Spleen (tissue), 11 donors: ENCODE measurements at regions not wholly inside any gene's neighbourhood (a gene's known extent, or its start where the extent isn't known, plus 50 kb on each side); places are given as distances from the start of the nearest gene placed in this dataset.

Source experiments
- DNase-seq: peaks from one replicate; pipeline ENCODE4 v3.0.0-alpha.2; 2020
- H3K27ac ChIP-seq, 8 donors: fragments of 200-600 bp; sonication (generic) in 7 of 8; 1 replicate in 4 of 8; 2 replicates in 4 of 8; pipeline versions ENCODE4 v1.5.0 to v1.8.0; 2016 to 2021; ENCODE audit warnings: inconsistent platforms in 4 of 8, mild to moderate bottlenecking in 4 of 8, moderate library complexity in 1 of 8
- H3K27me3 ChIP-seq, 7 donors: fragments of 200-600 bp; sonication (generic) in 6 of 7; replicated peaks in 1 of 7; 1 replicate in 4 of 7; 2 replicates in 3 of 7; pipeline versions ENCODE4 v1.5.0 to v1.8.0; 2016 to 2021; ENCODE audit warnings: inconsistent platforms in 3 of 7, mild to moderate bottlenecking in 1 of 7
- H3K36me3 ChIP-seq, 6 donors: fragments of 200-600 bp; sonication (generic) in 5 of 6; 1 replicate in 4 of 6; 2 replicates in 2 of 6; pipeline versions ENCODE4 v1.5.0 to v1.8.0; 2016 to 2021; ENCODE audit warnings: inconsistent platforms in 2 of 6
- H3K4me1 ChIP-seq, 6 donors: fragments of 200-600 bp; sonication (generic) in 5 of 6; 1 replicate in 3 of 6; 2 replicates in 3 of 6; pipeline versions ENCODE4 v1.5.0 to v1.8.0; 2016 to 2021; ENCODE audit warnings: inconsistent platforms in 3 of 6
- H3K4me3 ChIP-seq, 8 donors: fragments of 200-600 bp; sonication (generic) in 7 of 8; 1 replicate in 4 of 8; 2 replicates in 4 of 8; pipeline versions ENCODE4 v1.5.0 to v1.8.0; 2016 to 2021; ENCODE audit warnings: inconsistent platforms in 4 of 8, mild to moderate bottlenecking in 4 of 8, moderate library complexity in 2 of 8
- H3K9me3 ChIP-seq, 8 donors: fragments of 200-600 bp; sonication (generic) in 7 of 8; 1 replicate in 4 of 8; 2 replicates in 4 of 8; pipeline versions ENCODE4 v1.5.0 to v1.8.0; 2016 to 2021; ENCODE audit warnings: inconsistent platforms in 4 of 8
- CTCF ChIP-seq, 11 experiments: fragments of 200-600 bp in 7 of 11; fragments of 450-650 bp in 4 of 11; sonication (generic) in 4 of 11; IDR thresholded peaks in 8 of 11; conservative IDR thresholded peaks in 3 of 11; 1 replicate in 7 of 11; 2 replicates in 4 of 11; pipeline versions ENCODE4 v1.4.0 to v1.8.0; 2016 to 2021; ENCODE audit warnings: antibody characterized with exemption in 11 of 11, inconsistent platforms in 4 of 11, mild to moderate bottlenecking in 1 of 11
- POLR2A ChIP-seq, 3 donors: fragments of 450-650 bp; IDR thresholded peaks; one replicate each; pipeline ENCODE4 v1.5.1; 2017; ENCODE audit warnings: antibody characterized with exemption in 3 of 3, mild to moderate bottlenecking in 1 of 3
- POLR2AphosphoS5 ChIP-seq, 3 donors: sonication (generic); formaldehyde crosslinking; IDR thresholded peaks; one replicate each; pipeline ENCODE4 v1.5.1; 2017; ENCODE audit warnings: antibody characterized with exemption in 3 of 3
- WGBS, 5 donors: extraction: QIAGEN DNeasy Blood & Tissue Kit in 3 of 5; methylation state at CpG; one replicate each; pipeline versions ENCODE4 v1.1.5 to v1.1.7; 2013 to 2018; 5-methylcytosine and 5-hydroxymethylcytosine counted together
- intact Hi-C: fragments of 100-400 bp; cut with DNase I; formaldehyde crosslinking; loops from one replicate; pipeline ENCODE4 v1.15.0; 2023; ENCODE audit warnings: low total_unique reads
- donor health status: healthy with polysubstance abuse.
- donor health status: DM: no; HTN: no; CAD: no; lungs with moderate emphysema.
- donor health status: DM: no; HTN: no; CAD: no.
- donor health status: Bipolar disorder and iron deficiency.
- donor health status: healthy.
- donor health status: DM: no; HTN: no; CAD: no.
- donor health status: DM: yes; HTN: yes; CAD: no.

- H3K36me3 ChIP-seq, result no peaks in the 10 kb centered on the region
- TF ChIP-seq POLR2A (IDR thresholded peaks at IDR 0.05), result no peak
- no peak for TF ChIP-seq CTCF (IDR thresholded peaks at IDR 0.05 in 8 of 11, conservative IDR thresholded peaks at IDR 0.05 in 3 of 11)
- no peak for TF ChIP-seq POLR2AphosphoS5 (IDR thresholded peaks at IDR 0.05)
- 91 to 97% (median 94%) methylated on average over 3 of the region's 3 CpGs for whole genome bisulfite sequencing, 5 donors
- no peak overlapping the region for H3K4me3 ChIP-seq
- intact Hi-C loops, result no loop called here
- no peak overlapping the region for H3K27ac ChIP-seq
- H3K4me1 ChIP-seq, result no peaks in the 10 kb centered on the region
- H3K27me3 ChIP-seq, result no peaks in the 10 kb centered on the region
- no peaks in the 10 kb centered on the region for H3K9me3 ChIP-seq
- DNase-seq, result no peak
Observed at GRCh38 chr13:76386321-76386720, 499.9 kb downstream of the KCTD12 start.

DNA sequence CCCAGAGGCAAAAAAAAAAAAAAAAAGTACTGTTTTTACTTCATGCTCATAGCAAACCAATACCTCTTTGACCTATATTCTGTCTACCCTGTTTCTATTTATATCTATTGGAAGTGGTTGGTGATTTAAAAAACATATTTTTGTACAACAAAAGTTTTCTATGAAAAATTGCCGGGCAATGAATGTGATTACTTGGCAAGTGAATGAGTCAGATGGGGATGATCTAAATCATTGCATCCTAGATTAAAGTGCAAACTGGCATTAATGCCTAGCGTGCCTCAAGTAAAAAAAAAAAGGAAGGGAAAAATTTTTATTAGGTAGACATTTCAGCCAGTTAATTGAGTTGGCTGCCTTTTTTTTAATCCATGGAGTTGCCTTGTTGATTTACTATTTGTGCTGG lies 500.6 kb downstream of the KCTD12 start:
- WGBS, 5 donors, result 84 to 95% (median 91%) methylated on average over 2 of the region's 2 CpGs
- Histone ChIP-seq H3K36me3 (no peaks in the 10 kb centered on the region), H3K4me1 (no peaks in the 10 kb centered on the region), H3K4me3 (no peak overlapping the region), H3K9me3 (no peaks in the 10 kb centered on the region), H3K27ac (no peak overlapping the region), H3K27me3 (no peaks in the 10 kb centered on the region)
- TF ChIP-seq POLR2AphosphoS5 (IDR thresholded peaks at IDR 0.05) (no peak), CTCF (IDR thresholded peaks at IDR 0.05 in 8 of 11, conservative IDR thresholded peaks at IDR 0.05 in 3 of 11) (no peak), POLR2A (IDR thresholded peaks at IDR 0.05) (no peak)
- no peak for DNase-seq
- intact Hi-C loops, result no loop called here

DNA sequence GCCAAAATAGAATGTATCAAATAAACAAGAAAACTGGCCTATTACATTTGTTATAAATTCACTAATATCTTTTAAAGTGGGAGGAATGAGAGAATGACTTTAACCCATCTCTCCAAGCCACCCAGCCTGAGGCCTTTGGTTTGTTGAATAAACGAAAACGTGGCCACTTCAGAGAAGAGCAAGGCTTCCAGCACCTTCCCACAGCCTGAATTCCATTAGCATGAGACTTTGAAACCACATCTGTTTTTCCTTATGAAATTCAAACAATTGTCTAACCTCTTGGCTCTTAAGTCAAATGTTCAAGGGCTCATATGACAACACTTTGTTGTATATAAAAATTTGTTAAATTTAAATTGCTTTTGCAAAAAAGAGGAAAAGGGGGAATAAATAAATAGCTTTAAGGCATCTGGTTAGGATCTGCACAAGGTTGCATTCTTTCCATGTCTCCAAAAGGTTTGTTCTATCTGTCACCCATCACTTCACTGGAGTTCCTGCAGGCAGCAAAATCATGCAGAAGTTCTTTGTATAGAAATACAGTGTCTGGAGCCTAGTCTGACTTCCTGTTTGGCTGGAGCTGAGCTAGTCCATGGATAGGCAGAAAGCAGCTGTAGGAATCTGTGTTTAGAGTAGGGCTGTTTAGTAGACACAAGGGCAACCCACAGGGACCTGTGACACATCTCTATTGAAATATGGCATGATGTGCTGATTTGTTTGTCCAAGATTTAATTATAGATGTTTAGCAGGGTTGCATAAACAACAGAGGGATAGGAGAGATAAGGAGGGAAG lies 502.3 kb downstream of the KCTD12 start:
- no peak for DNase-seq
- no peaks in the 10 kb centered on the region for H3K4me1 ChIP-seq
- WGBS, 5 donors, result 58 to 79% (median 70%) methylated on average over 2 of the region's 2 CpGs
- H3K36me3 ChIP-seq, result no peaks in the 10 kb centered on the region
- intact Hi-C loops, result no loop called here
- TF ChIP-seq CTCF (IDR thresholded peaks at IDR 0.05 in 8 of 11, conservative IDR thresholded peaks at IDR 0.05 in 3 of 11), result no peak
- no peak for TF ChIP-seq POLR2AphosphoS5 (IDR thresholded peaks at IDR 0.05)
- no peak overlapping the region for H3K27ac ChIP-seq
- no peaks in the 10 kb centered on the region for H3K27me3 ChIP-seq
- no peak overlapping the region for H3K4me3 ChIP-seq
- H3K9me3 ChIP-seq, result no peaks in the 10 kb centered on the region

- no peak overlapping the region for H3K4me3 ChIP-seq
- H3K9me3 ChIP-seq, result no peaks in the 10 kb centered on the region
- H3K27ac ChIP-seq, result no peak overlapping the region
- intact Hi-C loops, result no loop called here
- 55 to 91% (median 80%) methylated on average over 1 of the region's 1 CpG for WGBS, 5 donors
- DNase-seq, result no peak
- H3K4me1 ChIP-seq, result no peaks in the 10 kb centered on the region
- H3K36me3 ChIP-seq, result no peaks in the 10 kb centered on the region
- TF ChIP-seq POLR2AphosphoS5 (IDR thresholded peaks at IDR 0.05) (no peak), POLR2A (IDR thresholded peaks at IDR 0.05) (no peak), CTCF (IDR thresholded peaks at IDR 0.05 in 8 of 11, conservative IDR thresholded peaks at IDR 0.05 in 3 of 11) (no peak)
- H3K27me3 ChIP-seq, result no peaks in the 10 kb centered on the region
Observed at GRCh38 chr13:76380446-76381065, 505.6 kb downstream of the KCTD12 start.
